Fibroblast of peridontal ligament (primary cell): ENCODE measurements at regions not wholly inside any gene's neighbourhood (a gene's known extent, or its start where the extent isn't known, plus 50 kb on each side); places are given as distances from the start of the nearest gene placed in this dataset.
A peak's percentile ranks its signal among the peaks of the same experiment; 100 is the strongest.
"Not testable (repeated sequence)": the region's sequence is repeated elsewhere in the genome, so short reads cannot be mapped to it uniquely, and the experiment has no call there.

Source experiments
- DNase-seq: peaks from one replicate; pipeline ENCODE4 v3.0.0-alpha.2; 2010; ENCODE audit errors: extremely low read depth

DNA sequence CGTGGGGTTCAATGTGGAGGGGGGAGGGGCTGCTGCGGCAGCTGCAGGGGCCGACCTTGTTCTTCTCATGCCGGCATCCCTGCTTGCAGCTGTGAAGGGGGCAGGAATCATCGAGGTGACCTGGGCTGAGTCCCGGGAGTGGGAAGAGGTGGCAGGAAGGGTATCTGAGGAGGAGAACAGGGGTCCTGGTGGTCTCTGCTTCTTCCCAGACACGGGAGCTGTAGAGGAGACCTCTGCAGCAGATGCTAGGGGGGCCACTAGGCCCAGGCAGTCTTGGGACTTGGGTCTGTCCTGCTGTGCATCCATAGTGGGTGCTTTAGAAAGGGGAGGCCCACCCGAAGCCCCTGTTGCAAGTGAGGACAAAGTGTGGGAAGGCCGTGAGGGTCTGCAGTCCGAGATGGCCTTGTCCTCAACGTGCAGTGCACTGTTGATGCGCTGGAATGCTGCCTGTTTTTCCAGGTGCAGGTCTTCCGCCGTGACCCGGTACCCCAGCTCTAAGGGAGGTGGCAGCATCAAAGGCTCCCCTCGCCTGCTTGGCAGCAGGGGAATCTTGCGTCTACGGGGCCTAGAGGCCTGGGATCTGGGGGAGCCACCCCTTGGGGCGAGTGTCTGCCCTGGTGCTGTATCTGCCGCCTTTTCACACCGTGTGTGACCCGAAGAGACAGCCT is 1370.0 kb downstream of the CDH12 start:
- not testable (repeated sequence) for DNase-seq

DNA sequence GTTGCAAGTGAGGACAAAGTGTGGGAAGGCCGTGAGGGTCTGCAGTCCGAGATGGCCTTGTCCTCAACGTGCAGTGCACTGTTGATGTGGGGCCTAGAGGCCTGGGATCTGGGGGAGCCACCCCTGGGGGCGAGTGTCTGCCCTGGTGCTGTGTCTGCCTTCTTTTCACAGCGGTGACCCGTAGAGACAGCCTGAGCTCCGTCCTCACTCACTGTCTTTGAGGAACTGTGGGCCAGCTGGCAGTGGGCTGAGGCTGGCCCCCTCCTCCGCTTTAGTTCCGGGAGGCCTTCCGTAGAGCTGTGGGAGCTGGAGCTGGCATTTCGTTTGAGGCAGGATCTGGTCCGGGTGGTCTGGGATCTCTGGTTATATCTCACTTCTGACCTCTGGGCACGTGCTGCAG is 1370.6 kb downstream of the CDH12 start:
- DNase-seq, result not testable (repeated sequence)

DNA sequence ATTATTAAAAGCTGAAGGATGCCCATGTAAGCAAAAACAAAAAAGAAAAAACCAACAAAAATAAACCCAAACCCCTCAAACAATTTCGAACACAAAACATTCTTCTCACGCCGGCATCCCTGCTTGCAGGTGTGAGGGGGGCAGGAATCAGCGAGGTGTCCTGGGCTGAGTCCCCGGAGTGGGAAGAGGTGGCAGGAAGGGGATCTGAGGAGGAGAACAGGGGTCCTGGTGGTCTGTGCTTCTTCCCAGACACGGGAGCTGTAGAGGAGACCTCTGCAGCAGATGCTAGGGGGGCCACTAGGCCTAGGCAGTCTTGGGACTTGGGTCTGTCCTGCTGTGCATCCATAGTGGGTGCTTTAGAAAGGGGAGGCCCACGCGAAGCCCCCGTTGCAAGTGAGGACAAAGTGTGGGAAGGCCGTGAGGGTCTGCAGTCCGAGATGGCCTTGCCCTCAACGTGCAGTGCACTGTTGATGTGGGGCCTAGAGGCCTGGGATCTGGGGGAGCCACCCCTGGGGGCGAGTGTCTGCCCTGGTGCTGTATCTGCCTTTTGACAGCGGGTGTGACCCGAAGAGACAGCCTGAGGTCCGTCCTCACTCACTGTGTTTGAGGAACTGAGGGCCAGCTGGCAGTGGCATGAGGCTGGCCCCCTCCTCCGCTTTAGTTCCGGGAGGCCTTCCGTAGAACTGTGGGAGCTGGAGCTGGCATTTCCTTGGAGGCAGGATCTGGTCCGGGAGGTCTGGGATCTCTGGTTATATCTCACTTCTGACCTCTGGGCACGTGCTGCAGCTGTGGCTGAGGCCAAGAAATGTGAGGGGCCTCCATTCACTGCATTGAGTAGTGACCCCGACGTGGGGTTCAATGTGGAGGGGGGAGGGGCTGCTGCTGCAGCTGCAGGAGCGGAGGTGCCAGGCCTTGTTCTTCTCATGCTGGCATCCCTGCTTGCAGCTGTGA is 1371.5 kb downstream of the CDH12 start:
- DNase-seq, result not testable (repeated sequence)

DNA sequence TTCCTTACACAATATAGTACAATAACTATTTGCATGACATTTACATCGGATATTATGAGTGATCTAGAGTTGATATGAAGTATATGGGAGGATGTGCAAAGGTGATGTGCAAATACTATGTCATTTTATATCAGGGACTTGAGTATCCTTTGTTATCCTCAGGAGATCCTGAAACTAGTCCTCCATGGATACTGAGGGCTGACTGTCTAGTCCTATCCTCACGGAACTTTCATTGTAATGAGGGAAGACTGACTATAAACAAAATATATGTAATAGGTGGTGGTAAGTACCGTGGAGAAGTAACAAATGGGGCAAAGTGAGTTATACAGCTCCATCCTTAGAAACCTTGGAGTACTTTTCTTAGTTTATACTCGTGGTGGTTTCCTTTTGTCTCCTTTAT is 1373.1 kb downstream of the CDH12 start:
- peak; percentile 9 for DNase-seq

DNA sequence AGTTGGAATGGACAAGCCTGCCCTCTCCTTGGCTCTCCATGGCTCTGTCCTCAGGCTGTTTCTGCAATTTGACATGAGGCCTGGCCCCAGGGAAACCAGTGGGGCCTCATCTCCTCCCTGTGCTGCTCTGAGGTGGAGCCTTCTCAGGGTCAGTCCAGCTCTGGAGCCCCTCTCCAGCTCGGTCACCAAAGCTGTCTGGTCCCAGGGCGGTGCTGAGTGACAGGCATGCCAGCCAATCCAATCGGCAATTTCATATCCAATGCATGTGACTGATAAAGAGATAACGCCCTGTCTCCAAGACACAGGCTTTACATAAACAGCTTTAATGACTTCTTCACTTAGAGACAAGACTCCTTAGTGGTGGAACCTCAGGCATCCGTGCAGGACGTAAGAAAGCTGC is 1379.2 kb downstream of the CDH12 start:
- DNase-seq, result not testable (repeated sequence)

DNA sequence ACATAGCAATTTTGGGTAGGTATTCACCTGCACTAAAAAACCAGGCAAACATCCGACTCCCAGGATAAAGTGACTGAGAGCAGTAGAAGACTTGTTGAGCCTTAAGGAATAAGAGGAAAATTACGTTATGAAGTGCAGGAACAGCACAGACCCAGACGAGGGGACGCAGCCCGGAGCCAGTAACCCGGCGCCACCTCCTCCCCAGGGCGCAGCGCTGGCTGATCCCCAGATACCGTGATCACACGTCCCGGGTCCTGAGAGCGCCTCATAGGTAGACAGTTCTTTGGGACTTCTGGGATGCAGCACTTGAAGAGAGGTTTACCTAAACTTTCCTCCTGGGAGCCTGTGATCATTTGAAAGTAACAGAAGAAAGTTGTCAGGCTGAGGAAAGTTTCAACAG is 1379.7 kb downstream of the CDH12 start:
- not testable (repeated sequence) for DNase-seq

DNA sequence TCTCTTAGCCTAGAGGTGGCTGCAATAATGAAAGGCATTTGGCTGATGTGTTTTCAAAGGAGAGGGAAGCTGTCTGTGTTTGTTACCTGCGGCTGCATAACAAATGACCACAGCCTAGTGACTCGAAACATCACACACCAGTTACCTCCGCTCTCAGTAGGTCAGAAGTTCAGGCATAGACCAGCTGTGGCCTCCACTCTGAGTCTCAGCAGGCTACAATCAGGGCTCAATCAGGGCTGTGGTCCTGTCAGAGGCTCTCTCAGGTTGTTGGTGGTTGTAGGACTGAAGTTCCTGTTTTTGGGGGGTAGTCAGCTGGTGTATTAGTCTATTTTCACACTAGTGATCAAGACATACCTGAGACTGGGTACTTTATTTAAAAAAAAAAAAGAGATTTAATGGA is 1381.5 kb downstream of the CDH12 start:
- not testable (repeated sequence) for DNase-seq

DNA sequence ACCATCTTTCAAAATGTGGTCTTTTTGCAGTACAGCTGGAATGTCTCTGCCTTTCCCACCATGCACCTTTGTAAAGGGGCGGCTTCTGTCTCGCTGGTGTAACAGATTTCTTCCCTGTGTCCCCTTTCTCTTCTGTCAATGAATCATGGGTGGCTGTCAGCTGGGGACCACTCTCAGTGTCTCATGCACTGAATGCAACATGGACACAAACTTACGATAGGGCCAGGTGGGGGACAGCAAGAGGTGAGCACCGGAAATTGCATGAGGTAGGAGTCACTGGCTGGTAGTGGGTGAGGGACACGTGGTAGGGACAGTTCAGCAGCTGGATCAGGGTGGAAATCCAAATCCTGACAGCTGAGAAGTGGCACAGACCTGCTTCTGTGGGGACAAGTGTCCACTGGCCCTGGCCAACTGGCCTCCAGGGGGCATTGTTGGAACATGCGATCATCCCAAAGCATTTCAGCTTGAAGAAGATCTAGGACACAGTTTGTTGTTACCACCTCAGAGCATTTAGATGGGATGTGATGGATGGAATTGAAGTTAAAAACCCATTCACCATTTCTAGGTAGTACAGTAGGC is 1383.5 kb downstream of the CDH12 start:
- peak; percentile 4 for DNase-seq

DNA sequence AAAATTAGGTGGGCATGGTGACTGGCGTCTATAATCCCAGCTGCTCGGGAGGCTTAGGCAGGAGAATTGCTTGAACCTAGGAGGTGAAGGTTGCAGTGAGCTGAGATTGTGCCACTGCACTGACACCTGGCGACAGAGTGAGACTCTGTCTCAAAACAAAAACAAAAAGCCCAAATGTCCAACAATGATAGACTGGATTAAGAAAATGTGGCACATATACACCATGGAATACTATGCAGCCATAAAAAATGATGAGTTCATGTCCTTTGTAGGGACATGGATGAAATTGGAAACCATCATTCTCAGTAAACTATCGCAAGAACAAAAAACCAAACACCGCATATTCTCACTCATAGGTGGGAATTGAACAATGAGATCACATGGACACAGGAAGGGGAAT is 1385.6 kb downstream of the CDH12 start:
- DNase-seq, result not testable (repeated sequence)

DNA sequence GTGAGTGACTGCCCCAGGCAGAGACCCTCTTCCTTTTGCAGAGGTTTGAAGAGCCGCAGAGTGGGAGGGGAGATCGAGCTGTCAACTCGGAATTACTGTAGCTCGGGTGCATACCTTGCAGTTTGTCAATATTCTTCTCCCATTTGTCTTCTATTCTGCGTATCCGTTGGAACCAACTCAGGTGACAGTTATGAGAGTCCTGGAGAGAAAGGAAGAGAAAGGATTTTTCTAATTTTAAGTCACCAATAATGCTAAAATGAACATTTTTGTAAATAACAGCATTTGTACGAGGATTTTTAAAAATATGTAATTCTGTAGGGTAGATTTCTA is 1393.4 kb downstream of the CDH12 start:
- DNase-seq, result not testable (repeated sequence)

DNA sequence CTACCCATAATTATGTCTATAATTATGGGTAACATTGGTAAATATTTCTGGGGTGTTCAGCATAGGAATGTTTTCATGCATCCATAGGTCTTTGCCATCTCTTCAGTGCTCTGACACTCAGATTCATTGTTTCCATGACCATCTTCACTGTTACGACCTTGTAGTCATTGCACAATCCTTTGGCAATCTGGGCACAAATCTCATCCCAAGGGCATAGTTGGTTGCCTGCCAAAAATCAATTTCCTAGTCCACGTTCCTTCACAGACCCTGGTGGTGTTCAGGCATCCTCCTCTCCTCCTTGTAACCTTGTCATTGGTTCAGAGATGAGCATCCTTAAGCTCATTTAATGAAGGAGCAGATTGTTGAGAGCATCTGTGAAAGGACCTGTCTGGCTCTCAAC is 1400.7 kb downstream of the CDH12 start:
- peak; percentile 5 for DNase-seq

DNA sequence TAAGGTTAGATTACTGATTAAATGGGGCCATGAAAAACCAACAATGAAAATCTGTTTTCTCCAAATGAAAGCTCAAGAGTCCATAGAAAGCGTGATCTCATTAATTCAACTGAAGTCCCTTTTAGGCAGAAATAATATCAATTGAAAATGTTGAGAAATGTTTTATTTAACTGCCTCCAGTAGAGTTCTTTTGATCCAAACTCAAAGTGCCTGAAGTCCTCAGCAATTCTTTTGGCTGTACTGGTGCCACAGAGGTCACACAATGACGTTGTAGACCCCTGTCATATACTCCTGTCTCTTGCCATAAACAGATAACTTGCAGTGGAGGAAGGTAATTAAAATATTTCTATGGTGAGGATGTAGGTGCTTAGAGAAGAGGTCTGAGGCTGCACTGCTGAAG is 1420.5 kb downstream of the CDH12 start:
- no peak for DNase-seq

DNA sequence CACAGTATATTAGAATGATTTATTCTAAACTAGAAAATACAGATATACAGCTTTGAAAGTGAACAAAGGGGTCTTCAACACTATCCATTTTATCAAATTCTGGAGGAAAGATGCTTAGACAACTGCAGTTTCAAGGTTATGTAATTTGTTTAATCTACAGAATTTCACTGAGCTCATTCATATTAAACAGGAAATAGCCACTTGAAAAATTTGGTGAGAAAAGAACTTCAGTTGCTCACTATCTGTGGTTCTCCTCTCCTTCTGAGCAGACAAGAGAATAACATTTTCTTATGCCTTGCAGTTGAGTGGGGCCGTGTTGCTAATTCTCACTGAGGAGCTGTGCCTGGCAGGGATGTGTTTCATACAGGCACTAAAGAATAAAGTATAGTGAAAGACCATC is 1428.2 kb downstream of the CDH12 start:
- DNase-seq, result no peak

DNA sequence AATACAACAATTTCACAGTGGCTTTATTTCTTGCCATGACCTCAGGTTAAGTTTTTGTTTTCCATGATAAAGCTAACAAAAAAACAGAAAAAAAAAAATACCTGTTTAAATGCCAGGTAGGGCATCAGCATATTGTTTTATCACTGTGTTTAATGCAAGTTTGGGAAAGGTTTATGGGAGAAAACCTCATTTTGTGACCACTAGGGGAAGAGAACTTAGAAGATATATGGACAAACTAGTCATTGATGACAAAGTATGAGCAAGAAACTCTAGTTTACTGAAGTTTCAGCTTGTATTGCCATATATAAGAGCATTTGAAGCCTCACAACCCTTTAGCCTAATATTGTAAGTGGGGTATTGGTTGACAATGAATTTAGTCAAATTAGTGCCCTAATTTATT is 1431.4 kb upstream of the CDH18 start:
- no peak for DNase-seq

DNA sequence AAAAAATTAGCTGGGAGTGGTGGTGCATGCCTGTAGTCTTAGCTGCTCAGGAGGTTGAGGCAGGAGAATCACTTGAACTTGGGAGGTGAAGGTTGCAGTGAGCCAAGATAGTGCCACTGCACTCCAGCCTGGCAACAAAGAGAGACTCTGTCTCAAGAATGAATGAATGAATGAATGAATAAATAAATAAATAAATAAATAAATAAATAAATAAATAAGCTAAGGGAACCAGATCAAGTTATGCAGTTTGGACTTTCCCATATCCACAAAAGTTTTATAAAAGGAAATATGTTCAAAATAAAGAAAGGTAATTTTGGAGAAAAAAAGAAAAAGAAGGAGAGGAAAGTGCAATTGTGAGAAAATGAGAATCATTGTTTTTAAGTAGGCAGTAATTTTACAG is 1414.1 kb upstream of the CDH18 start:
- not testable (repeated sequence) for DNase-seq

DNA sequence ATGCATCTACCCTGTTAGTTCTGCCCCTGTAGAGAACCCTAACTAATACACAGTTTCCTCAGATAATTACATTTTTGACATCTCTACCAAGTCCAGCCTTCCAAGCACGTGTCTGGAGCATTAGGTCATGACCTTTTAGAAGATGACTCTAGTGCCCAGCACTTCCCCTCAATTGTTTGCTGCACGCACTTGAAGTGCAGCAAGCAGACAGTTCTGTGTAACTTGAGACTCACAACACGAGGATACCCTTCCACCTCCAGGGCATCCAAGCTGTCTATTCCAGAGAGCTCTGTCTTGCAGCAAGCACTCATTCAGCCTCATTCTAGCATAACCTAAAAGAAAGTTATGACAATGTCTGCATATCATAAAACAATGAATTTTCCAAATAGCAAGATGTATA is 1410.5 kb upstream of the CDH18 start:
- no peak for DNase-seq

DNA sequence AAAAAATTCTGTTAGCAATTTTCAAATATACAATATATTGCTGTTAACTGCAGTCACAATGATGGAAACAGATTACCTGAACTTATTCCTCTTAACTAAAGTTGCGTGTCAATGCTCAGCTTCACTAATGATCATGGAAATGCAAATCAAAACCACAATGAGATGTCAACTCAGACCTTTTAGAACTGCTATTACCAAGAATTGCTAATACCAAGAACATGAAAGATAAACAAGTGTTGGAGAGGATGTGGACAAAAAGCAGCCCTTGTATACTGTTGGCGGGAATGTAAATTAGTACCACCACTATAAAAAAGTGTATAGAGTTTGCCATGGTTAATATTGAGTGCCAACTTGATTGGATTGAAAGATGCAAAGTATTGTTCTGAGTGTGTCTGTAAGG is 1409.7 kb upstream of the CDH18 start:
- DNase-seq, result no peak

DNA sequence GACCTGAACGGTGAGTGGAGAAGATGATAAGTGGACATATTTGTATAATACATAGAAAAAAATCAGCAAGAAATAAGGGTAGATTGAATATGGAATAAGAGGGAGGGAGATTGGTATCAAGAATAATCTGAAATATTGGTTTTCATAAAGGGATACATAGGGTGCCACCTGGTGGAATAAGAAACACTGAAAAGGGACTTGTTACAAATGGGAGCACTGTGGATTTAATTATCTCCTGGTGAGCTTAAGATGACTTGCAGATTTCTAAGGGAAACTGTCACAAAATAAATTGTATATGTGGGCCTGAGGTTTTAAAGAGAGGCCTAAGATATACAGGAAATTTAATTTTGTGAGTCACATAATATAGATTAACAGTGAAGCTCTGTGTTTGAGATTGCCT is 1403.5 kb upstream of the CDH18 start:
- no peak for DNase-seq

DNA sequence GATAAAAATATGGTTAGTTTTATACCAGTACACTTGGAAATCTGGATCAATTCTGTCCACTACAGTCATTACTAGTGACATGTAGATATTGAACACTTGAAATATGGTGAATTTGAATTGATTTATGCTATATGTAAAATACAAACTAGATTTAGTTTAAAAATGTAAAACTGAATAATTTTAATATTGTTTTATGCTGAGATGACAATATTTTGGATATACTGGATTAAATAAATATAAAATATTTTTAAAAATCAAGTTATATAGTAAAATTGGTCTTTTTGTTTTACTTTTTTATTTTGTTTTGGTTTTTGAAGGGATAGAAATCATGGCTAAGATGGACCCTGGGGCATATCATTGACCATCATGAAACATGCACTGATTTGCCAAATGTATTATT is 1372.8 kb upstream of the CDH18 start:
- not testable (repeated sequence) for DNase-seq

DNA sequence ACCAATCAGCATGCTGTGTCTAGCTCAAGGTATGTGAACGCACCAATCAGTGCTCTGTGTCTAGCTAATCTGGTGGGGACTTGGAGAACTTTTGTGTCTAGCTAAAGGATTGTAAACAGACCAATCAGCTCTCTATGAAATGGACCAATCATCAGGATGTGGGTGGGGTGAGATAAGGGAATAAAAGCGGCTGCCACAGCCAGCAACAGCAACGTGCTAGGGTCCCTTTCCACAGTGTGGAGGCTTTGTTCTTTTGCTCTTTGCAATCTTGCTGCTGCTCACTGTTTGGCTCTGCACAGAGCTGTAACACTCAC is 1353.9 kb upstream of the CDH18 start:
- not testable (repeated sequence) for DNase-seq

DNA sequence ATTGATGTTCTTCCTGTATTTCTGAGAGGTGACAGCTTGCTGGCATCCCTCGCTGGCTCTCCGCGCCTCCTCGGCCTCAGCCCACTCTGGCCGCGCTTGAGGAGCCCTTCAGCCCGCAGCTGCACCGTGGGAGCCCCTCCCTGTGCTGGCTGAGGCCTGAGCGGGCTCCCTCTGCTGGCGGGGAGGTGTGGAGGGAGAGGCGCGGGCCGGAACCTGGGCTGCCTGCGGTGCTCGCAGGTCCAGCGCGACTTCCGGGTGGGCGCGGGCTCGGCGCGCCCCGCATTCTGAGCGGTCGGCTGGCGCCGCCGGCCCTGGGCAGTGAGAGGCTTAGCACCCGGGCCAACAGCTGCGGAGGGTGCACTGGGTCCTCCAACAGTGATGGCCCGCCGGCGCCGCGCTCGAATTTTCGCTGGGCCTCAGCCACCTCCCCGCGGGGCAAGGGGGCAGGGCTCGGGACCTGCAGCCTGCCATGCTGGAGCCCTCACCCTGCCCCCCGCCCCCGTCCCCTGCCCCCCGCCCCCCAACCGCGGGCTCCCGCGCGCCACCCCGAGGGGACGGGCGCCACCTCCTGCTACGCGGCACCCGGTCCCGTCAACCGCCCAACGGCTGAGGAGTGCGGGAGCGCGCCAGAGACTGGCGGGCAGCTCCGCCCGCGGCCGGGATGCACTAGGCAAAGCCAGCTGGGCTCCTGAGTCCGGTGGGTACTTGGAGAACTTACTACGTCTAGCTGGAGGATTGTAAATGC is 1353.4 kb upstream of the CDH18 start:
- DNase-seq, result not testable (repeated sequence)

DNA sequence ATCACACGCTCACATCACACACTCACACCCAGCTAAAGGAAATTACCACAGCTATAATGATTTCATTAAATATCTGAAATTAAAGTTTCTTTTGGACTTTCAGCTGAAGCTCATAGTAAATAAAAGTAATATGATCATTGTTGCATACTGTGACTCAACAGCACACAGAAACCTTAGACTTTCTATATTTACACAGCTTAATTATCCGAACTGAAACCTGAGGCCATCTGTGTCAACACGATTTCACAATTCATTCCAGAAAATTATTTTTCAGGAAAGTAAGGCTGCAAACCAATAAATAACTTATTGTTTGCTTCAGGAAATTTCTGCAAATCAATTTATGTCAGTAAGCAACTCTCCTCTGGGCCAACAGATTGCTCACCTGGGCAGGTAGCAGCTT is 1352.2 kb upstream of the CDH18 start:
- peak; percentile 1 for DNase-seq
